Lung (tissue), 11 donors: ENCODE measurements at regions not wholly inside any gene's neighbourhood (a gene's known extent, or its start where the extent isn't known, plus 50 kb on each side); places are given as distances from the start of the nearest gene placed in this dataset.

Experiments
- ATAC-seq: fragments of 200-7000 bp; cut with Tn5 transposase; one replicate; pipeline ENCODE4 v1.9.1; 2020; ENCODE audit warnings: moderate number of reproducible peaks; ENCODE audit not compliant: insufficient read depth, low FRiP score
- DNase-seq, 3 donors: peaks; one replicate each; pipeline ENCODE4 v3.0.0-alpha.2; 2013 to 2017
- H3K27ac ChIP-seq, 2 donors: one replicate each; pipeline ENCODE4 v1.5.1; 2013; ENCODE audit warnings: mild to moderate bottlenecking in 2 of 2, moderate library complexity in 2 of 2, control low read depth in 1 of 2, inconsistent platforms in 1 of 2, low read depth in 1 of 2, low read length in 1 of 2
- H3K27me3 ChIP-seq, 3 donors: one replicate each; pipeline ENCODE4 v1.5.1; 2013; ENCODE audit warnings: low read length in 2 of 3; ENCODE audit not compliant: control insufficient read depth in 3 of 3, insufficient read depth in 3 of 3
- H3K36me3 ChIP-seq, 4 donors: one replicate each; pipeline ENCODE4 v1.5.1; 2013; ENCODE audit warnings: low read length in 4 of 4, mild to moderate bottlenecking in 1 of 4, moderate library complexity in 1 of 4; ENCODE audit not compliant: control insufficient read depth in 4 of 4, insufficient read depth in 4 of 4
- H3K4me1 ChIP-seq, 5 donors: one replicate each; pipeline ENCODE4 v1.5.1; 2013; ENCODE audit warnings: low read length in 5 of 5, mild to moderate bottlenecking in 2 of 5, moderate library complexity in 1 of 5; ENCODE audit not compliant: control insufficient read depth in 5 of 5, insufficient read depth in 5 of 5
- H3K4me3 ChIP-seq: one replicate; pipeline ENCODE4 v1.5.1; 2013; ENCODE audit warnings: mild to moderate bottlenecking, control low read depth, moderate library complexity
- H3K9ac ChIP-seq, 2 donors: one replicate each; pipeline ENCODE4 v1.5.1; 2013; ENCODE audit warnings: low read length in 2 of 2, control low read depth in 1 of 2; ENCODE audit not compliant: insufficient read depth in 1 of 2
- H3K9me3 ChIP-seq, 4 donors: one replicate each; pipeline ENCODE4 v1.5.1; 2013; ENCODE audit warnings: low read length in 3 of 4, mild to moderate bottlenecking in 1 of 4, moderate library complexity in 1 of 4; ENCODE audit not compliant: control insufficient read depth in 4 of 4, insufficient read depth in 3 of 4
- CTCF ChIP-seq: IDR thresholded peaks from 2 replicates; pipeline ENCODE4 v1.5.1; 2012; ENCODE audit warnings: mild to moderate bottlenecking; ENCODE audit errors: control extremely low read depth, extremely low read depth
- WGBS, 2 donors: extraction: QIAGEN DNeasy Blood & Tissue Kit; methylation state at CpG; one replicate each; pipeline ENCODE4 v1.1.7; 2013; 5-methylcytosine and 5-hydroxymethylcytosine counted together
- donor health status: control.
- donor health status: control.
- donor health status: Bipolar disorder and iron deficiency.
- donor health status: healthy.
- donor health status: DM: yes; HTN: yes; CAD: no.

- TF ChIP-seq CTCF: no peak
- no peak for DNase-seq
- Histone ChIP-seq H3K4me3 (no peak overlapping the region), H3K9me3 (no peaks in the 10 kb centered on the region), H3K27ac (no peak overlapping the region), H3K36me3 (no peaks in the 10 kb centered on the region), H3K27me3 (no peaks in the 10 kb centered on the region), H3K9ac (no peak overlapping the region), H3K4me1 (no peaks in the 10 kb centered on the region)
- ATAC-seq: no peak
- WGBS, 2 donors: 76 to 85% methylated on average over 3 of the region's 3 CpGs
Measured at GRCh38 chr1:190762325-190762724, 284.7 kb upstream of the BRINP3 start.

DNA sequence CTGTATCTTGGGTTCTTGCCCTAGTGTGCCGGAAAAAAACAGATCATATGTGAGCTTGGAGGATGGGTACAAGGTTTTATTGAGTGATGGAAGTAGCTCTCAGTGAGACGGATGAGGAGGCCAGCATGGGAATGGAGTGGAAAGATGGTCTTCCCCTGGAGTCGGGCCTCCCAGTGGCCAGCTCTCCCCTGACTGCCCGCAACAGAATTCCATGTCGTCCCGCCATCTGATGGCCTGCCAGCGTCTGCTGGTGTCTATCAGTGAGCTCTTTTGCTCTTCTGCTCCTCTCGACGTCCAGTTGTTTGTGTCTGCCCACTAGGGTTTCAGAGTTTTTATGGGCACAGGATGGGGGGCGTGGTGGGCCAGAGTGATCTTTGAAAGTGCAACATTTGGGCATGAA, 315.2 kb upstream of the BRINP3 start:
- 91 to 92% methylated on average over 9 to 10 of the region's 10 CpGs for WGBS, 2 donors
- no peaks in the 10 kb centered on the region for H3K27me3 ChIP-seq
- no peak overlapping the region for H3K27ac ChIP-seq
- no peak for TF ChIP-seq CTCF
- H3K9ac ChIP-seq: no peak overlapping the region
- no peaks in the 10 kb centered on the region for H3K4me1 ChIP-seq
- no peaks in the 10 kb centered on the region for H3K36me3 ChIP-seq
- H3K9me3 ChIP-seq: peaks cover 0 to 2% (median under 1%) of the 10 kb centered on the region in 4 donors
- ATAC-seq (no peak), DNase-seq (no peak)
- H3K4me3 ChIP-seq: no peak overlapping the region

- Histone ChIP-seq H3K27me3 (no peaks in the 10 kb centered on the region), H3K4me1 (peaks cover 0 to 31% (median 0%) of the 10 kb centered on the region in 5 donors), H3K36me3 (no peaks in the 10 kb centered on the region), H3K27ac (no peak overlapping the region), H3K9me3 (peaks cover 0 to 15% (median 0%) of the 10 kb centered on the region in 4 donors), H3K4me3 (no peak overlapping the region), H3K9ac (no peak overlapping the region)
- ATAC-seq (no peak), DNase-seq (peak in 2 of 3 donors; percentile 81 to 84)
- TF ChIP-seq CTCF: no peak
- 54 to 61% methylated on average over 1 of the region's 1 CpG for WGBS, 2 donors
Measured at GRCh38 chr1:190807629-190808028, 330.0 kb upstream of the BRINP3 start.

DNA sequence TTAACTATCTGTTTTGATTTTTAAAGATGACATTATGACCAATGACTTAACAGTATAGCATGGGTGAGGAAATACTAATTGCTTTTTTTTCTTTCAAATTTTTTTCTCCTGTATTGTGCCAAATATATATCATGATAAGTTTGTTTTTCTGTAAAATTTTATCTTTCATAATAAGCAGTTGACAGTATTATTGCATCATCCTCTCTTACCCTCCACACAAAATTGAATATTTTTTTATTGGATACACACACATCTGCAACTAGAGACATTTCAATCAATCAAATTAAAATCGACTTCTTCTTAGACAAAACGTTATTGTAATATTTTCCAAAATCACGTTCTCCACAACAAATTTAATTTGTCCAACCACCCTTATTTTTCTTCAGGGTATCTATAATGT, 330.4 kb upstream of the BRINP3 start:
- H3K27ac ChIP-seq: no peak overlapping the region
- no peak for TF ChIP-seq CTCF
- no peaks in the 10 kb centered on the region for H3K27me3 ChIP-seq
- H3K9ac ChIP-seq: no peak overlapping the region
- no peak for DNase-seq
- H3K36me3 ChIP-seq: no peaks in the 10 kb centered on the region
- no peak for ATAC-seq
- 48 to 59% methylated on average over 3 of the region's 3 CpGs for WGBS, 2 donors
- H3K9me3 ChIP-seq: peaks cover 0 to 15% (median 0%) of the 10 kb centered on the region in 4 donors
- peaks cover 0 to 31% (median 0%) of the 10 kb centered on the region in 5 donors for H3K4me1 ChIP-seq
- H3K4me3 ChIP-seq: no peak overlapping the region
